ENCODE measurements at regions not wholly inside any gene's neighbourhood (a gene's known extent, or its start where the extent isn't known, plus 50 kb on each side); places are given as distances from the start of the nearest gene placed in this dataset.

GRCh38 chr2:236393581-236393980 lies 129.4 kb upstream of the ASB18 start:
- DNase-seq (ENCODE audit: low spot score) (no peak), ATAC-seq (no peak), FAIRE-seq (no peak)
- no peak overlapping the region for H3K9ac ChIP-seq (ENCODE audit: insufficient read depth, low read depth, low read length)
- H2AFZ ChIP-seq (ENCODE audit: low read length): no peak overlapping the region
- no peaks in the 10 kb centered on the region for H4K20me1 ChIP-seq (ENCODE audit: insufficient read depth, low read length)
- H3K9me3 ChIP-seq (ENCODE audit: low read length): no peaks in the 10 kb centered on the region
- CTCF ChIA-PET (ENCODE audit: low intra/inter-chr PET ratio, low total read pairs): no interaction called here
- H3K79me2 ChIP-seq (ENCODE audit: insufficient read depth, low read length): no peaks in the 10 kb centered on the region
- intact Hi-C loops (cut with micrococcal nuclease; ENCODE audit: unreplicated experiment): no loop called here
- in situ Hi-C loops (cut with HindIII; ENCODE audit: extremely low pct_ligation_motif_present, low pct_unique_long_range_greater_than_20kb): no loop called here
- WGBS (ENCODE audit: low lambda C conversion rate): 0% methylated on average over 3 of the region's 3 CpGs
- H3K27ac ChIP-seq (ENCODE audit: extremely low read length, insufficient read depth, low read length): no peak overlapping the region
- H3K4me1 ChIP-seq (ENCODE audit: insufficient read depth, low read length): no peaks in the 10 kb centered on the region
- TF ChIP-seq ZFP36L2 (CRISPR knock-in tag; IDR thresholded peaks at IDR 0.05) (no peak), THYN1 (CRISPR knock-in tag; IDR thresholded peaks at IDR 0.05; ENCODE audit: borderline replicate concordance, low read depth) (no peak), PAXIP1 (CRISPR knock-in tag; conservative IDR thresholded peaks at IDR 0.05) (no peak), ZNF891 (CRISPR knock-in tag; IDR thresholded peaks at IDR 0.05) (no peak), GATA4 (IDR thresholded peaks at IDR 0.05; ENCODE audit: borderline replicate concordance, low read depth) (no peak), ZNF101 (CRISPR knock-in tag; IDR thresholded peaks at IDR 0.05; ENCODE audit: borderline replicate concordance, low read depth) (no peak), CREB1 (IDR thresholded peaks at IDR 0.05) (no peak), CREB1 (CRISPR knock-in tag; IDR thresholded peaks at IDR 0.05) (no peak), MIER2 (CRISPR knock-in tag; IDR thresholded peaks at IDR 0.05) (no peak), CHD2 (IDR thresholded peaks at IDR 0.05; ENCODE audit: low read depth, low read length) (no peak), GZF1 (CRISPR knock-in tag; IDR thresholded peaks at IDR 0.05) (no peak), GTF2F1 (IDR thresholded peaks at IDR 0.05; ENCODE audit: low read length) (no peak), NR3C1 (CRISPR knock-in tag; IDR thresholded peaks at IDR 0.05) (no peak), POGZ (CRISPR knock-in tag; IDR thresholded peaks at IDR 0.05) (no peak), GATAD2A (CRISPR knock-in tag; IDR thresholded peaks at IDR 0.05) (no peak), SNAI1 (CRISPR knock-in tag; IDR thresholded peaks at IDR 0.05; ENCODE audit: borderline replicate concordance) (no peak), ZBTB1 (CRISPR knock-in tag; IDR thresholded peaks at IDR 0.05; ENCODE audit: borderline replicate concordance) (no peak), PHF21A (CRISPR knock-in tag; IDR thresholded peaks at IDR 0.05) (no peak), HNF4A (CRISPR knock-in tag; IDR thresholded peaks at IDR 0.05) (no peak)
- TF ChIP-seq, protein P1, sequence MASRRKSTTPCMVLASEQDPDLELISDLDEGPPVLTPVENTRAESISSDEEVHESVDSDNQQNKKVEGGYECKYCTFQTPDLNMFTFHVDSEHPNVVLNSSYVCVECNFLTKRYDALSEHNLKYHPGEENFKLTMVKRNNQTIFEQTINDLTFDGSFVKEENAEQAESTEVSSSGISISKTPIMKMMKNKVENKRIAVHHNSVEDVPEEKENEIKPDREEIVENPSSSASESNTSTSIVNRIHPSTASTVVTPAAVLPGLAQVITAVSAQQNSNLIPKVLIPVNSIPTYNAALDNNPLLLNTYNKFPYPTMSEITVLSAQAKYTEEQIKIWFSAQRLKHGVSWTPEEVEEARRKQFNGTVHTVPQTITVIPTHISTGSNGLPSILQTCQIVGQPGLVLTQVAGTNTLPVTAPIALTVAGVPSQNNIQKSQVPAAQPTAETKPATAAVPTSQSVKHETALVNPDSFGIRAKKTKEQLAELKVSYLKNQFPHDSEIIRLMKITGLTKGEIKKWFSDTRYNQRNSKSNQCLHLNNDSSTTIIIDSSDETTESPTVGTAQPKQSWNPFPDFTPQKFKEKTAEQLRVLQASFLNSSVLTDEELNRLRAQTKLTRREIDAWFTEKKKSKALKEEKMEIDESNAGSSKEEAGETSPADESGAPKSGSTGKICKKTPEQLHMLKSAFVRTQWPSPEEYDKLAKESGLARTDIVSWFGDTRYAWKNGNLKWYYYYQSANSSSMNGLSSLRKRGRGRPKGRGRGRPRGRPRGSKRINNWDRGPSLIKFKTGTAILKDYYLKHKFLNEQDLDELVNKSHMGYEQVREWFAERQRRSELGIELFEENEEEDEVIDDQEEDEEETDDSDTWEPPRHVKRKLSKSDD (CRISPR knock-in tag; IDR thresholded peaks at IDR 0.05; ENCODE audit: low read depth): no peak
- POLR2A ChIA-PET: no interaction called here
- no peaks in the 10 kb centered on the region for H3K36me3 ChIP-seq (replicated peaks in 1 of 2; ENCODE audit: control insufficient read depth in 1 of 2, insufficient read depth in 2 of 2, low read length in 2 of 2)
- BruUV-seq (replicated peaks): no TSS peak
- H3K27me3 ChIP-seq (ENCODE audit: control insufficient read depth in 1 of 2, insufficient read depth in 2 of 2, low read length in 2 of 2): peaks cover 3 to 49% of the 10 kb centered on the region in 2 experiments; a peak in 4 of 5 replicates
- H3K4me3 ChIP-seq (replicated peaks in 1 of 3; ENCODE audit: insufficient read depth in 1 of 3, low read depth in 2 of 3, low read length in 3 of 3): no peak overlapping the region
- no peak overlapping the region for H3K4me2 ChIP-seq (ENCODE audit: low read depth, low read length)
